T-helper 9 cell (primary cell): ENCODE measurements at regions not wholly inside any gene's neighbourhood (a gene's known extent, or its start where the extent isn't known, plus 50 kb on each side); places are given as distances from the start of the nearest gene placed in this dataset.

Experiments
- DNase-seq: peaks from one replicate; pipeline ENCODE4 v3.0.0-alpha.2; 2020

DNA sequence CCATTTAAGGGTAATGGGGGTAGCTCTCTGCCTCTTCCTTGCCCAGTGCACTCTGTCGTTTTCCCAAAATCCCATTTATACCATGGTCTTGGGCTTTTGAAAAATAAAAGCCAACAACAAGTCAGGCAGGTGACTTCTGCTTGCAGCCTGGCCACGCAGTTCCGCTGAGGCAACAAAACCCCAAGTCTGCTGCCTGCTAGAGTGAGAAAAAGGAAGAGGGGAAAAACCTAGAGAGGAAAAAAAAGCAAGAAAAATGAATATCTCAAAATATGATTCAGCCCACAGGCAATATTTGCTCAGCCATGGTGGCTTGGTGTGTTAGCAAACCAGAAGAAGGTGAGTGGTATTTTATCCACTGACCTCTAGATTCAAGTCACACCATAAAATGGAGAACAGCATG lies 148.2 kb upstream of the FSTL4 start:
- no peak for DNase-seq

DNA sequence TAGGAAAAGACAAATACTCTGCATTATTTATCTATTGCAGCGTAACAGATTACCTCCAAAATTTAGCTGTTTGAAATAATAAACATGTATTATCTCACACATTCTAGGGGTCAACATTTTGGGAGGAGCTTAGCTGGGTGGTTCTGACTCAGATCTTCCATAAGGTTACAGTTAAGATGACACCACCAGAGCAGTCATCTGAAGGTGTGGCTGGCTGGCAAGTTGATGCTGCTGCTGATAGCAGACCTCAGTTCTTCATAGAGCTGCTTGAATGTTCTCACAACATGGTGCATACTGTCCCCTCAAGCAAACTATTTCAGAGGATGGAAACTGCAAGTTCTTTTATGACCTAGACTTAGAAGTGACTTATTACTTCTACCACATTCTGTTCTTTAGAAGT lies 146.3 kb upstream of the FSTL4 start:
- DNase-seq: no peak

DNA sequence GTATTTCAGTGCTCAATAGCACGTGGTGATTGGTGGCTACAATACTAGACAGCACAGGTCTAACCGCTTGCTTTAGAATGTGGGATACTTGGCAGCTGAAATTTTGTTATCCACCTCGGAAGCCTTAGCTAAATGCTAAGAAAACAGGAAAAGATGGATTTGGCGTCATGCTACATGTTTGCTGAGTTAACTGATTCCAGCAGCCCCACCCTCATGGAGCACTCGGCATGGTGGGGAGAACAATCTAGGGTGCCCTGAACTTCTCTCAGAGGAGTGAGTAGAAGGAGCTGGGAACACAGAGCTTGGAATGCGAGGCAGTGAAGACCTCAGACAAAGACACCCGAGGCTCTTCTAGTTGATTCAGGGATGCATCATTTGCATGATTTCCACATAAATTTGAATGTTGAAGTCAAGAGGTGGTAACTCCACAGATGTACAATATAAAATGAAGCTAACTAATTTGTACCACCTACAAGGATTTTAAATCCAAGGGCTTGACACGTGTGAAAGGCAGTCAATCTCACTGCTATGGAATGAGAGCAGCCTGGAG lies 145.1 kb upstream of the FSTL4 start:
- no peak for DNase-seq

DNA sequence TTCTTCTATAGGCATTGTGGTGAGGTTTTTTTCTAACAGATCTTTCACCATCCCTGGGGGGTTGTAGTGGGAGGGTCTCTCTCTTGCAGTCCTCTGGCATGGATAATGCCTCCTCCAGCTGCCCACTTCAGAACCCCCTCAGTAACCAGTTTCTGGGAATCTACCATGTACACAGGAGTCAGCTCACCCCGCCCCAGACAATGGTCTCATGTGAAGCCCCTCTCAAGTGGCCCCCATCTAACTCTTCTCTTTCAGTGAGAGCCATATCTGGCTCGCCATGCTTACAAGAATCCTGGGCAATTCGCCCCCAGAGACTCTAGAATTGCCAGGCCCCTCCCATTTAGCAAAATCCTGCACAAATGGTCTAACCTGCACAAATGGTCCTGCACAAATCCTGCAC lies 144.4 kb upstream of the FSTL4 start:
- no peak for DNase-seq

DNA sequence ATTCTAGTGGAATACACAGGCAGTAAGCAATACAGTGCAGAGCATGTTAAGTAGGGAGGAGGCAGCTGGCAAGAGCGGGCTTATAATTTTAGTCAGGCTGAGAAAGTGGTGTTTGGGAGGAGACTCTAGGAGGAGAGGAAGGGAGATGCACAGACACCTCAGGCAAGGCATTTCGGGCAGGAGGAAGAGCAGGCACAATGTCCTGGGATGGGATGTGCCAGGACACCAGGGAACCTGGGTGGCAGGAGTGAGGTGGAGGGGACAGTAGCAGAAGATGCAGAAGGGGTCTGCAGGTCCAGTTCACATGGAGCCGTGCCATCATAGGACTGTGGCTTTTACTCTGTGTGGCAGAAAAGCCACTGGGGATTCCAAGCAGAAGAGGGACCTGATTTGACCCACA lies 143.7 kb upstream of the FSTL4 start:
- no peak for DNase-seq

DNA sequence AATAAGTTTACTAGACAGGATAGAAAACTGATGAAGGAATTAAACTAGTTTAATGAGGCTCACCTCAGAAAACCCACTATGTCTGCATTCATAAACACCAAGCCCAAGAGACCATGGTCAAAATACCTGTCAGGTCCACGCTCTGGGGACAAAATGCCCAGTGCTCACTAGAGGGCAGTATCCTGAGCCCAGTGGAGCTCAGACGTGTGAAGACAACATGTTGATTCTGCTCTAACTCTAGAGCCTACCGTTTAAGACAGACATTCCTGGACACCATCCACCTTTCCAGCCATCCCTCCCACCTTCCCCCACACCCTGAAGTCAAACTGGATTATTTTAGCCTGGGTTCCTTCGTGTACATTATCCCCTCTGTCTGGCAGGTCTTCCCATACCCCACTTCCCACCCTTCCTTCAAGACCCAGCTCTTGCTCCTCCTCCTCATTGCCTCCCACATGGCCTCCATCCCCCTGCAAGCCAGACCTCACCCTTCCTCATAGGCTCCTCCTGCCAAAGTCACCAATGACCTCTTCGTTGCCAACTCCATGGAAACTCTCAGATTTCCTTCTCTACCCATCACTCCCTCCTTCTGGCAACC lies 142.3 kb upstream of the FSTL4 start:
- no peak for DNase-seq

DNA sequence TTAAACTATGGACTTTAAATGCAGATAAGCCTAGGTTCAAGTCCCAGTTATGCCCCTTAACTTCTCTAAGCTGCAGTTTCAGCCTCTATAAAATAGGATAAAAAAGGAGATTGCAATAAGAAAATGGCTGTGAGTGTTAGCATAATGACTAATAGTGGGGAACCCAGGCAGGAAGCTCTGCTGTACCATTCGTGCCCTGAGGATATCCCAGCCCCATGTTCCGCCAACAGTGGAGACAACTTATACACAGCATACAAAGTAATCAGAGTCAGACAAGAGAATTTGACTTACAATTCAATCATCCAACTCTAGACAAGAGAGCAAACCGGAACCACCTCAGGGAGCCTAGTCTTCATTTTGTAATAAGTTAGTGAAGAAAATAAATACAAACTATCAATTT lies 141.5 kb upstream of the FSTL4 start:
- DNase-seq: no peak

DNA sequence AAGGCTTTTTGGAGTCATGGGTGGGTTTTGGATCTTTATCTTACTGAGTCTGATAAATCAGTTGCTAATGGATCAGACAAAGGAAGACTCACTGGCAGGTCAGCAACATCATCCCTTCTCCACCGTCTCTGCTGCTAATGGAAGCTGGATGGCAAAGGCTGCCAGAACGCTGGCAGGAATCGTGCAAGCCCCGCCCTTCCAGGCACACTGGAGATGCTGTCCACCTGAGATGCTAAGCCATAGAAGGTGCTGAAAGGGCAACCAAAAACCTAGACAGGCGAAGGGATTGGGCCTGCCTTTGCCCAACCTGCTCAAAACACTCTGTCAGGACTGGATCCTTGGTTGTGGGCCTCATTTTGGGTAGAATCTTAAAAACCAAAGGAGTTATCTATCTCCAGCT lies 139.5 kb upstream of the FSTL4 start:
- no peak for DNase-seq

DNA sequence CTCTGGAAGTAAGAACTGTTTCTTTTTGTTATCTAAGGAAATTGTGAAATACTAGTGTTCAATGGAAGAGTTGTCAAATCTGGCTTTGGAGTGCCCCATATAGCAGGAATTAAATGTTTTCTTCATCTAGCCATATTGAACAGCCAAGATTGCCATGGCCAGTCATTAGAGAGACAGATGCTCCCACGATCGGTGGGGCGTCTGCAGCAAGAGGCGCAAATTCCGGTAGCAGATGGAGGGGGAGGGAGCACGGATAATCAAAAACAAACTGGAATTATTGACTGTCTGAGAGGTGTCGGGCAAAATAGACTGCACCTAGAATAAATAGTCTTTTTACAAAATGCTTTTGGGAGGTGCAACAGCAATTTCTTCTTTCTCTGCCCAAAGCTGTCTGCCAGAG lies 139.1 kb upstream of the FSTL4 start:
- DNase-seq: no peak

DNA sequence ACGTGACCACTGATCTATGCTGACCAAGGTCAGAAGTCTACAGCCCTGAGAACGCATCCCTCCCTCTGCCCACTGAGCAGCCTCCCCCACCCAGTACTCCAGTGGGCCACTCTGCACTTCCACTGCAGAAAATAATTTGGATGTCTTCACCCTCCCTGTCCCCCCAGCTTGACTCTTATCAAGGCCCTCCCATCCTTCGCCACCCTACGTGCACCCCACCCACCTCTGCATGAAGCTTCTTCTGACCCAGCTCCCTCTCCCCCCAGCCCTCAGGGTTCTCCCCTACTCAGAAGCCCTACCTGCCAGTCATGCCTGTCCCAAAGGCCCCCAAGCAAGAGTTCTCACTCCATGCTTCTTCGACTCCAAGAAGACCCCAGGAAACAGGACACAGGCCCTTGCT lies 138.5 kb upstream of the FSTL4 start:
- no peak for DNase-seq

DNA sequence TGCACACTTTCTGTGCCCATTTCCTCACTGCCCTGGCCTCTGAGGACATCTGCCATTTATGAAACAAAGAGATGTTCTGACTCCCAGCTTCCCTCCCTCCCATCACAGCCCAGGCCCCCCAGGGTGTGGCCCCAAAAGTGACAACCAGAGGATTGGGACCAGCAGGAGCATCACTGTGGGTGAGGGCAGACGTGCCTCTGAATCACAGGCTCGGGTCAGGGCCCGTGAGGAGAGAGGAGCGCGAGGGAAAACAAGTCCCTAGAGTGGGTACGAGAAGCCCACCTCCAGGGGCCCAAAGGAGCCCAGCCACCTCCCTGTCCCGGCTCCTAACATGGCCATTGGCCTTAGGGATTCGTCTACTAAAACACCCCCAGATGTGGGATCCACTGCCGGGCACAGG lies 138.0 kb upstream of the FSTL4 start:
- no peak for DNase-seq

DNA sequence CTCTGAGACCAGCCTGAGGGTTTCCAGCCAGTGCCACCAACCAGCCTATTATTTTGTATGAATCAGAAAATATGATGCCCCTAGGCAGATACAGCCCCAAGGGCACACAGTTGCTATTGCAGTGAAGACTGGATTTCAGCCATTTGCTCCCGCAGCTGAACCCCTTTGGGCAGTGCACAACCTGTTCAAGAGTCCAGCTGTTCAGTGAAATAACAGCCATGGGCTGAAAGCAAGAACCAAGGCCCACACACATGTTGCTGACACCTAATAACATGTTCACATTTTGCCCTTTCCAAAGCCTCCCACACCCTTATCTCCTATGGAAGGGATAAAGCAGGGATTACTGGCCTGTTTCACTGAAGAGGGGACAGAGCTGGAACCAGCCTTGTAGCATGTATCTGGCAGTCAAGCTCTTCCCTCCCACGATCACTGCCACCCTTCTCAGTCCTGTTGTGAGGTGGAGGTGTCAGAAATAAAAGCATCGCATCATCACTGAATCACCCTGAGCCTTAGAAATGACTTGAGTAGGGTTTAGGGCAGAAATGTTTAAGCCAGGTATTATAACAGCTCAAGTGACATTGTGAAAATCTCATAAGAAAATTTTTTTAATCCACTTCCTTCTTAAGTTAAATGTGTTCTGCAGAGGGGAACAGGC lies 137.1 kb upstream of the FSTL4 start:
- no peak for DNase-seq

DNA sequence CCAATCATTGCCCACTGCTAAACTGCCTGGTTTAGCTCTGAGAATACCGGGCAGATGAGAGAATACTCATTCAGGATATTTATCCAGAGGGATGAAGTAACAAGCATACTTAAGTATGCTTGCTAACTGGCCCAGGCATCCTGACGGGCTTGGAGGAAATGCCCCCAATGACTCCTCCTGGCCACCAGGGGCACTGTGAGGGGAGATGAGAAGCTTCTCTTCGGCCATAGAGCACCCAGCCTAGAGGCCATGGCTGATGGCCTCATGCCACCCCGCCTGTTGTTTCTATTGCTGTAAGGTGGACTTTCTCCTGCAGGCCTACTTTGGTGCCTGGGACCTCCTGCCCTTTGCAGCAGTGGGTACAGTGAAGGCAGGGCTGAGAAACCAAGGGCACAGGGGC lies 134.5 kb upstream of the FSTL4 start:
- DNase-seq: no peak

DNA sequence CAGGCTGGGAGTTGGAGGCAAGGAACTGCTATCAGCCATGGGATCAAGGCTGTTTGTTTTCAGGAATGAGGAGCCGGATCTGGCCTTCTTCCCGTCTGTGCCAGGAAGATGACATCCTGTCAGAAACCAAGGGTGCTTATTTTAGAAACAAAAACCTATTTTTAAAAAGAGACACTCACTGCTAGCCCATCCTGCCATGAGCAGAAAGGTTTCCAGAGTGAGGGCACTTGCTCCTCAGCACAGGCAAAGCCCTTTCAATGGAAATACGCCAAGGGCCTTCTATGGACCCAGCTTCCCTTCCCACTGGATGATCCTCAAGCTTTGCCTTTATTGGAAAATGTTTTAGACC lies 132.6 kb upstream of the FSTL4 start:
- no peak for DNase-seq

DNA sequence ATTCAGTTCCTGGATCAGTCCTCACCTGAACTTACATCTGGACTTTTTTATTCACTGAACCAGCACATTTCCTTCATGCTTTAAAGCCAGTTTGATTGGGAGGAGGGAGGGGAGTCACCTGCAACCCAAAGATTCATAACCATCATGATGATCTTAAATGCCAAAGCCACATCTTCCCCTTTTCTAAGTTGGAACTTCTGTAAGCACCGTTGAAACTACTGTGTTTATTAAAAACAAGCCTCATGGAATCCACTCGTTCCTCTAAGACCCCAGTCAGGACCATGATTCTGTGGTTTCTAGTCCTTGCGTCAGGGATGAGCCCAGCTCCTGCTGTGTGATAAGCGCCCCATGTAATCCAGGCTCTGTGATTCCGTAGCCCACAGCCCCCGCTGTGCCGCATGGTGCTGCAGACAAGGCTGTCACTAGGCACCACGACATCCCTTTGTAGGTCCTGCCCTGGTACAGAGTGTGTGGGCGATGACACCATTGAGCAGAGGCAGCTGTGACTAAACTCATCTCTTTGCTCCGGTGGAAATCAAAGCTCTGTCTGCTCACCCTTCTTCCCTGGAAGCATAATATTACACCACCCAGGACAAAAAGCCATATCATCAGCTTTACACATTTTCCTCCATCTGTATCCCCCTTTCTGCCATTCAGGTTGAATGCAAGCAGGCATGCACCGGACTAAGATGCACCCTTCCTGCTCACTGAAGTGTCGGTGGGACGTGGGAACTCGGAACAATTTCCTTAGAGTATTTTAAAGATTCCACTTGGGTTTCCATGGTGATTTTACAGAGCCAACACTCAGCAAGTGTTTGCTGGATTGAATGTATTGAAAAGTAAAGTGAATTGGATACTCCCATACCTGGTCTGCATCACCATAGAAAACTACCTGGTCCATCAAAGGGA lies 132.0 kb upstream of the FSTL4 start:
- DNase-seq: no peak

DNA sequence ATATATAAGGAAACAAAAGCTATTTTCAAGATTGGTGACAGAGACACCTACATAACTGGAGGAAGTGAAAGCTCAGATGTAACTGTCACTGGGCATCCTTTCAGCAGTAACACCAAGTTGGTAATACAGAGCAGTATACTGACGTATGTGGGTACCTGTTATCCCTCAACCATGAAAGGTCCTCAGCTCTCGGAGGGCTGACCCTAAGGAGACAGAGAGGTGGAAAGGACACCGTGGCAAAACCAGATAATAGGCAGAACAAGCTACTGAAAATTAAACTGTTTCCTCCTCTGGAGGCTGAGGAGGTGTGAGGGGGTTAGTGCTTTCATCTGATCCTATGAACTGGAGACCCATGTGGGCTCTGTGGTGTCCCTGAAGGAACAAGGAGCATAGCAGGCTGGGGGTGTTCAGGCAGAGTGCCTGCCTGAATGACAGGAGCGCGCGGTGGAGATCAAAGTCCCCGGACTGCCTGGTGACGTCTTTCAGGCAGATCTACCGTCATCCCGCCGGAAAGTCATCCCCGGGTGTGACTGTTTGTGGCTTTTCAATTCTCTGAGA lies 130.2 kb upstream of the FSTL4 start:
- no peak for DNase-seq

DNA sequence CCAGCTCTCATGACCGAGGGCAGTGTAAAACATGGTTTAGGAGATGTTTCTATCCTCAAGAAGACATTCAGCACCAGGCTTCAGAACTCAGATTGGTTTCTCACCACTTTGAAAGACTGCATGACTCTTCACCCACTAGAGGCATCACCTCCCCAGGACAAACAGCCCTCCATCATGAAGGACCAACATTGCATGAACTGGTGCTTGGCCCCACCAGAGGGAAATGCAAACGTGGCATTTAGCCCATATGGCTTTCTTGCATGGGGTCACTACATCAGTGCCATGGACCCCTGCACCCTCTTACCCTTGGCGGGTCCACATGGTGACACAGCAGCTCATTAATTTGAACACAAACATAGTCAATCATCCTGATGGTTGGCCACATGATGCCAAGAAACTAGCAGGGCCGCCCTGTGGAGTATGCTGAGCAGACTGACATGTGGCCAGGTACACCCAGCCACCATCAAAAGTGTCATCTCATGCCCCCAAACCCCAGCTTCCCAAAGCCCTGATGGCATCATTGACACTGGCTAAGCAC lies 129.5 kb upstream of the FSTL4 start:
- no peak for DNase-seq

DNA sequence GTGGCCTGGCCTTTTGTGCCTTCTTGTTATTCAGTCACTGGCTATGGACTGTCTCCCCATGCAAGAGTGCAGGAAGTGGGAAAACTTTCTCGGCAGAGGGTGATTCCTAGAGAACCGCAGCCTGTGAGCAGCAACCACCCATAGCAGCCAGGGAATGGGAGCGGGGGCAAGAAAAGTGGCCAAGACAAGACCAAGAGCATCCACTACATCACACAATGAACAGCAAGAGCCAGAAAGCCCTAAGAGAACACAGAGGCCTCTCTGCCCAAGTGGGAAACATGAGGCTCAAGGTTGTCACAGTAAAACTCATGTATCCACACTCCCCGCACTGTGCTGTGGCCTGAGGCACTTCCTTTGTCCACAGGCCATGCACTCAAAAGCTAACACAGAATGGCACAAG lies 129.1 kb upstream of the FSTL4 start:
- DNase-seq: no peak

DNA sequence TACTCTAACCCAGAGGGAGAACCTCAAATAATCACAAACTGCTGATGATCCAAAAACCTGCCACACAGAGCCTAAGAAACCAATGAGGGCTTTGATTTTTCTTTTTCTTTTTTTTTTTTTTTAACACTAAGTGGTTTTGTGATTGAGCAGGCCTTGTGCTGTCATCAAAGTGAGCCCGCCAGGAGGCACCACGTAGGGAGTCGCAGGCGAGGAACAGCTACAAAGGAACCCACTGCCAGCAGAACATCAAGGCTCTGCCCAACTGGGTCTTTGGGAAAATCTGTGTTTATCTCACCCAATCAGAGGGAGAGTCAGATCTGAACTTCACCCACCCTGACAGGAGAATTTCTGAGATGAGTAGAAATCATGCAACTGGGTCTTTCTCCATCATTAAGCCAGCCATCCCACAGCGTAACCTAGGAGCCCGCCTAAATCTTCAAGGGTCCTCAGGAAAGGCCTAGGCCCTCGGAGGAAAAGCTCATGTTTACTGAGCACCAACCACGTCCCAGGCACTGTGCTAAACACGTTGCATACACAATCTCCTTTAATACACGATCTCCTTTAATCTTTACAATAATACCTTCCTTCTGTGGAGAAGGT lies 126.9 kb upstream of the FSTL4 start:
- DNase-seq: no peak

DNA sequence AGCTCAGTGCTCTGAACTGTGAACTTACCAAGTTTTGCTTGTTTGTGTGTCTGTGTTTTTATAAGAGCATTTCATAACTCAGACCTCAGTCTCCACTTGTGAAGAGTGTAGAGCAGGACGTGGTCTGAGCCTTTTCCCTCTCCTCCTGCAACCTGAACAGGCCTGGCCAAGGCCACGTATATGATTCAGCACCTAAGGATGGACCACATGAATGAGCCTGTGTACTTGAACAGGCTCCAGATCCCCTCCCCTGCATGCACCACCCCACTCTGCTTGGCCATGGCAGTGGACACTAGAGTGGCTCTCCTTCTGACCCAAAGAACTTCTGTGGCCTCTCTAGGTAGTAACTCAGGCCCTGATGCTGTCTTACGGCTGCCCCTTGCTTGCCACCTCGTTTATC lies 125.9 kb upstream of the FSTL4 start:
- no peak for DNase-seq

DNA sequence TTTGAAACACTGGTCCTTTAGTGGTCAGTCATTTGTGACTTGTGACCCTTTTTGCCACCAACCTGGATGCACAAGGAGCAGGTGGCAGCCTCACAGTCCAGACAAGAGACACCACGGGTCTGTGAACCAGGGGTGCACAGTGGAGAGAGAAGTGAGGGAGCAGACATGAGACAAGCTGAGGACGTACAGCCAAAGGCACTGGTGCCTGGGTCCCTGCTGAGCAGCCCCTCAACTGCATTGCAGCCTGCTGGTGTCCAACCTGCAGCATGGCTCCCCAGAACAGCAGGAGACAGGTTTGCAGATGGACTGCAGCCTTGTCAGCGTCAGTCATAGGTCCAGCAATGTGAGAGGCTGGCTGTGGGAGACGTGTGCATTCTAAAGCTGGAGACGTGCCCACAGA lies 124.2 kb upstream of the FSTL4 start:
- DNase-seq: no peak

DNA sequence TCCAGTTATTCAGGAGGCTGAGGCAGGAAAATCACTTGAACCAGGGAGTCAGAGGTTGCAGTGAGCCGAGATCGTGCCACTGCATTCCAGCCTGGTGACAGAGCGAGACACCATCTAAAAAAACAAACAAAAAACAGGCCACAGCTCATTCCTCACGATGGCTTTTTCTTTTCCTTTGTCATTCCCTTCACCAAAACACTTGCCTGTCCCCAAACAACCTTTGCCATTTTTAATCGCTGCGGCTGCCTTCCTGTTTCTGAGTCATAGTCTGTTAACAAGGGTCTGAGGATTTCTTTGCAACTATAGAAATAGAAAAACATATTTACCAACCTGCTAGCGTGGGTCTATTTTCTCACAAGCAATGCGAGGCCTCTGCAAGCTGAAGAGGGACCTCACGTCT lies 123.0 kb upstream of the FSTL4 start:
- no peak for DNase-seq

DNA sequence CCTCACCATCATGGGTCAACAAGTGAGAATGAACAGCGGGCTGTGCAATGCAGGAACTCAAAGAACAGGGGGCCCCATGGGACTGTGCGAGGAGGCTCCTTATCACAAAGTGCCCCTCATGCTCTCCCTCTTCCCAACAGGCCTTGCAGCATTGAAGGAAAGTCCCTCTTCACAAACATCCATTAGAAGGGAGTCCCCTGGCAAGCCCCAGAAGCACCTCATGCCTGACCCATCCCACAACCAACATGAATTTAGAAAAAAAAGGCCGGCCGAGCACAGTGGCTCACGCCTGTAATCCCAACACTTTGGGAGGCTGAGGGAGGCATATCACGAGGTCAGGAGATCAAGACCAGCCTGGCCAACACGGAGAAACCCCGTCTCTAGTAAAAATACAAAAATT lies 122.6 kb upstream of the FSTL4 start:
- DNase-seq: no peak
